ENCODE measurements at regions not wholly inside any gene's neighbourhood (a gene's known extent, or its start where the extent isn't known, plus 50 kb on each side); places are given as distances from the start of the nearest gene placed in this dataset.

DNA sequence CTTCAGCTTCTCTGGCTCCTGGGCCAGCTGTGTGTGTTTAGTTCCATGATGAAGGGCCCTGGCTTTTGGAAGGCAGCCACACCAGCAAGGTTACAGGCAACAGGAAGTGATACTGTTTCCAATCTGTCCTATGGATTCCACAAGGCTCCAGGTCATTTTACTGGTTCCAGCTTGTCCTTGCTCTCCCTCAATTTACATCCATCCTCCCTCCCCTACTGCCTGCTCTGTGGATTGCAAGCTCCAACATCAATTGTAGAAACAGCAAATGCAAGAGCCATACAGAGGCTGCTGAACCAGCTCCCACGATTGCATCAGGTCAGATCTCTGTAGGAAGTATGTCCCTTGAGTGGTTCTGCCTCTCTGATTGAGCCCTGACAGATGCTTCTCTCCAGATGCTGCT, 409.8 kb downstream of the NTRK2 start:
- TF ChIP-seq EZH2 (IDR thresholded peaks at IDR 0.05; ENCODE audit: low read length, unreplicated experiment) = no peak
- TF ChIP-seq, protein P1, sequence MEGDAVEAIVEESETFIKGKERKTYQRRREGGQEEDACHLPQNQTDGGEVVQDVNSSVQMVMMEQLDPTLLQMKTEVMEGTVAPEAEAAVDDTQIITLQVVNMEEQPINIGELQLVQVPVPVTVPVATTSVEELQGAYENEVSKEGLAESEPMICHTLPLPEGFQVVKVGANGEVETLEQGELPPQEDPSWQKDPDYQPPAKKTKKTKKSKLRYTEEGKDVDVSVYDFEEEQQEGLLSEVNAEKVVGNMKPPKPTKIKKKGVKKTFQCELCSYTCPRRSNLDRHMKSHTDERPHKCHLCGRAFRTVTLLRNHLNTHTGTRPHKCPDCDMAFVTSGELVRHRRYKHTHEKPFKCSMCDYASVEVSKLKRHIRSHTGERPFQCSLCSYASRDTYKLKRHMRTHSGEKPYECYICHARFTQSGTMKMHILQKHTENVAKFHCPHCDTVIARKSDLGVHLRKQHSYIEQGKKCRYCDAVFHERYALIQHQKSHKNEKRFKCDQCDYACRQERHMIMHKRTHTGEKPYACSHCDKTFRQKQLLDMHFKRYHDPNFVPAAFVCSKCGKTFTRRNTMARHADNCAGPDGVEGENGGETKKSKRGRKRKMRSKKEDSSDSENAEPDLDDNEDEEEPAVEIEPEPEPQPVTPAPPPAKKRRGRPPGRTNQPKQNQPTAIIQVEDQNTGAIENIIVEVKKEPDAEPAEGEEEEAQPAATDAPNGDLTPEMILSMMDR (conservative IDR thresholded peaks at IDR 0.05; ENCODE audit: low read depth, low read length) = no peak

All from PC-3 (cell line).